WERI-Rb-1 (cell line): ENCODE measurements at regions not wholly inside any gene's neighbourhood (a gene's known extent, or its start where the extent isn't known, plus 50 kb on each side); places are given as distances from the start of the nearest gene placed in this dataset.

Source experiments
- DNase-seq: peaks from one replicate; pipeline ENCODE4 v3.0.0-alpha.2; 2020
- H3K27ac ChIP-seq: fragments of 250-450 bp; sonication (Bioruptor Pico); 2 replicates; pipeline ENCODE4 v1.5.1; 2020; ENCODE audit warnings: mild to moderate bottlenecking, moderate library complexity
- H3K27me3 ChIP-seq: fragments of 250-450 bp; sonication (Bioruptor Pico); 2 replicates; pipeline ENCODE4 v1.5.1; 2021; ENCODE audit warnings: mild to moderate bottlenecking, low read depth, moderate library complexity; ENCODE audit not compliant: insufficient read depth, severe bottlenecking
- H3K36me3 ChIP-seq: fragments of 250-450 bp; sonication (Bioruptor Pico); 2 replicates; pipeline ENCODE4 v1.5.1; 2020; ENCODE audit warnings: mild to moderate bottlenecking, moderate library complexity
- H3K4me3 ChIP-seq: 2 replicates; pipeline ENCODE4 v1.5.1; 2011; ENCODE audit warnings: low read depth, mild to moderate bottlenecking, control low read depth, low read length
- H3K9me3 ChIP-seq: fragments of 250-450 bp; sonication (Bioruptor Pico); 2 replicates; pipeline ENCODE4 v1.5.1; 2021; ENCODE audit warnings: mild to moderate bottlenecking, moderate library complexity; ENCODE audit not compliant: severe bottlenecking
- CTCF ChIP-seq: IDR thresholded peaks from 2 replicates; pipeline ENCODE4 v1.5.1; 2011; ENCODE audit warnings: low read depth, mild to moderate bottlenecking, control low read depth, inconsistent platforms, low read length

- DNase-seq: no peak
- no peak overlapping the region for H3K27ac ChIP-seq
- peaks cover 7% of the 10 kb centered on the region for H3K9me3 ChIP-seq
- no peak overlapping the region for H3K4me3 ChIP-seq
- TF ChIP-seq CTCF: no peak
- H3K36me3 ChIP-seq: no peaks in the 10 kb centered on the region
- H3K27me3 ChIP-seq: no peaks in the 10 kb centered on the region
Observed at GRCh38 chr6:44056392-44057237, 70.6 kb downstream of the MRPL14 start.

GRCh38 chr6:44054721-44055559, 72.3 kb downstream of the MRPL14 start:
- TF ChIP-seq CTCF: no peak
- DNase-seq: no peak
- H3K36me3 ChIP-seq: no peaks in the 10 kb centered on the region
- no peak overlapping the region for H3K4me3 ChIP-seq
- H3K9me3 ChIP-seq: peaks cover 6% of the 10 kb centered on the region
- H3K27ac ChIP-seq: no peak overlapping the region
- H3K27me3 ChIP-seq: no peaks in the 10 kb centered on the region

- Histone ChIP-seq H3K4me3 (no peak overlapping the region), H3K9me3 (no peaks in the 10 kb centered on the region), H3K27ac (no peak overlapping the region), H3K27me3 (no peaks in the 10 kb centered on the region), H3K36me3 (no peaks in the 10 kb centered on the region)
- TF ChIP-seq CTCF: no peak
- no peak for DNase-seq
Observed at GRCh38 chr6:44053760-44054556, 73.3 kb downstream of the MRPL14 start.

GRCh38 chr6:44053106-44053756, 74.0 kb downstream of the MRPL14 start:
- no peaks in the 10 kb centered on the region for H3K9me3 ChIP-seq
- H3K27ac ChIP-seq: no peak overlapping the region
- no peak overlapping the region for H3K4me3 ChIP-seq
- DNase-seq: no peak
- H3K36me3 ChIP-seq: no peaks in the 10 kb centered on the region
- no peaks in the 10 kb centered on the region for H3K27me3 ChIP-seq
- no peak for TF ChIP-seq CTCF

- Histone ChIP-seq H3K27ac (no peak overlapping the region), H3K4me3 (no peak overlapping the region), H3K36me3 (no peaks in the 10 kb centered on the region), H3K9me3 (no peaks in the 10 kb centered on the region), H3K27me3 (no peaks in the 10 kb centered on the region)
- DNase-seq: no peak
- no peak for TF ChIP-seq CTCF
Observed at GRCh38 chr6:44052419-44053023, 74.7 kb downstream of the MRPL14 start.
